Gastrocnemius medialis (tissue), 4 donors: ENCODE measurements at regions not wholly inside any gene's neighbourhood (a gene's known extent, or its start where the extent isn't known, plus 50 kb on each side); places are given as distances from the start of the nearest gene placed in this dataset.

ENCODE experiments used
- ATAC-seq, 2 donors: fragments of 150-250 bp; one replicate each; pipeline ENCODE4 v1.9.1; 2016
- DNase-seq, 2 donors: peaks; one replicate each; pipeline ENCODE4 v3.0.0-alpha.2; 2019
- H3K27ac ChIP-seq, 4 donors: fragments of 200-600 bp; sonication (generic); 1 replicate in 1 of 4; 2 replicates in 3 of 4; pipeline ENCODE4 v1.5.1; 2016 to 2018; ENCODE audit warnings: mild to moderate bottlenecking in 2 of 4, moderate library complexity in 1 of 4
- H3K27me3 ChIP-seq, 3 donors: fragments of 200-600 bp; sonication (generic) in 2 of 3; 1 replicate in 1 of 3; 2 replicates in 2 of 3; pipeline versions ENCODE4 v1.5.1 to v1.6.0; 2016 to 2019; ENCODE audit warnings: mild to moderate bottlenecking in 1 of 3, moderate library complexity in 1 of 3
- H3K36me3 ChIP-seq, 2 donors: fragments of 200-600 bp; sonication (generic) in 1 of 2; one replicate each; pipeline ENCODE4 v1.5.1; 2017 to 2018
- H3K4me1 ChIP-seq, 2 donors: fragments of 200-600 bp; sonication (generic) in 1 of 2; one replicate each; pipeline ENCODE4 v1.5.1; 2016 to 2017; ENCODE audit warnings: mild to moderate bottlenecking in 2 of 2
- H3K4me3 ChIP-seq, 4 donors: fragments of 200-600 bp; sonication (generic) in 3 of 4; 1 replicate in 1 of 4; 2 replicates in 3 of 4; pipeline ENCODE4 v1.5.1; 2016 to 2019; ENCODE audit warnings: mild to moderate bottlenecking in 2 of 4
- H3K9me3 ChIP-seq, 3 donors: fragments of 200-600 bp; sonication (generic) in 2 of 3; 1 replicate in 1 of 3; 2 replicates in 2 of 3; pipeline ENCODE4 v1.5.1; 2016 to 2019
- CTCF ChIP-seq, 5 experiments: fragments of 450-650 bp in 3 of 5; fragments of 200-600 bp in 2 of 5; sonication (generic) in 2 of 5; IDR thresholded peaks in 4 of 5; conservative IDR thresholded peaks in 1 of 5; 1 replicate in 4 of 5; 2 replicates in 1 of 5; pipeline ENCODE4 v1.5.1; 2016 to 2019; ENCODE audit warnings: antibody characterized with exemption in 5 of 5, mild to moderate bottlenecking in 3 of 5, moderate library complexity in 3 of 5
- POLR2A ChIP-seq, 2 donors: fragments of 450-650 bp; IDR thresholded peaks; one replicate each; pipeline ENCODE4 v1.6.1; 2017; ENCODE audit warnings: antibody characterized with exemption in 2 of 2, mild to moderate bottlenecking in 2 of 2, moderate library complexity in 2 of 2
- in situ Hi-C, 4 donors: fragments of 200-750 bp; cut with MboI; loops; one replicate each; pipeline versions ENCODE4 v1.15.0 to v1.8.0; 2017; ENCODE audit warnings: low sequenced_read_pairs in 4 of 4
- intact Hi-C: fragments of 100-400 bp; cut with DNase I; formaldehyde crosslinking; loops from one replicate; pipeline ENCODE4 v1.15.1; 2023; ENCODE audit warnings: low total_unique reads

GRCh38 chr12:86741531-86741930 lies 485.3 kb upstream of the MGAT4C start:
- TF ChIP-seq CTCF (IDR thresholded peaks at IDR 0.05 in 4 of 5, conservative IDR thresholded peaks at IDR 0.05 in 1 of 5) (no peak), POLR2A (IDR thresholded peaks at IDR 0.05) (no peak)
- no peak overlapping the region for H3K4me3 ChIP-seq
- DNase-seq (no peak), ATAC-seq (no peak)
- in situ Hi-C loops (no loop called here), intact Hi-C loops (no loop called here)
- H3K36me3 ChIP-seq, result no peaks in the 10 kb centered on the region
- no peaks in the 10 kb centered on the region for H3K9me3 ChIP-seq
- no peaks in the 10 kb centered on the region for H3K27me3 ChIP-seq
- H3K4me1 ChIP-seq, result no peaks in the 10 kb centered on the region
- no peak overlapping the region for H3K27ac ChIP-seq

DNA sequence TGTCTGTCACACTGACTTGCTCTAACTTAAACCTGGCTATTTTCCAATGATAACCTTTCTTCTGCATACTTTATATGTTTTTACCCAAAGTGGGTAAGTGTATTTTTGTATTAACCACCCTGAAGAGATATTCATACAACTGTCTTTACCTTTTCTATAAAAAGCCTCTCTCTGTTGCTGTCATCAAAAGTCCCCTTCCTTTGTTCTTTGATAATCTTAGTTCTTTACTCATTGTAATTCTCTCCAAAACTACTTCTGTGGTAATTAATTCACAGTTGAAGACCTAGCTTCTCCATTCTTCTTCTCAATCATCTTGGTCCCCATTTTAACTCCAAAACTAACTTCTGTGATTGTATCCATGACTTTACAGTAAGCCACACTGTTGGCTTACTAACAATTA lies 479.7 kb upstream of the MGAT4C start:
- intact Hi-C loops (no loop called here), in situ Hi-C loops (no loop called here)
- TF ChIP-seq CTCF (IDR thresholded peaks at IDR 0.05 in 4 of 5, conservative IDR thresholded peaks at IDR 0.05 in 1 of 5) (no peak), POLR2A (IDR thresholded peaks at IDR 0.05) (no peak)
- no peak overlapping the region for H3K4me3 ChIP-seq
- H3K27ac ChIP-seq, result no peak overlapping the region
- H3K27me3 ChIP-seq, result no peaks in the 10 kb centered on the region
- H3K4me1 ChIP-seq, result no peaks in the 10 kb centered on the region
- no peaks in the 10 kb centered on the region for H3K9me3 ChIP-seq
- ATAC-seq (no peak), DNase-seq (no peak)
- no peaks in the 10 kb centered on the region for H3K36me3 ChIP-seq

- DNase-seq (no peak), ATAC-seq (no peak)
- intact Hi-C loops, result no loop called here
- in situ Hi-C loops, result no loop called here
- no peak for TF ChIP-seq POLR2A (IDR thresholded peaks at IDR 0.05)
- no peak for TF ChIP-seq CTCF (IDR thresholded peaks at IDR 0.05 in 4 of 5, conservative IDR thresholded peaks at IDR 0.05 in 1 of 5)
- Histone ChIP-seq H3K4me1 (no peaks in the 10 kb centered on the region), H3K36me3 (no peaks in the 10 kb centered on the region), H3K4me3 (no peak overlapping the region), H3K27ac (no peak overlapping the region), H3K9me3 (no peaks in the 10 kb centered on the region), H3K27me3 (no peaks in the 10 kb centered on the region)
Observed at GRCh38 chr12:86735072-86735471, 478.9 kb upstream of the MGAT4C start.

DNA sequence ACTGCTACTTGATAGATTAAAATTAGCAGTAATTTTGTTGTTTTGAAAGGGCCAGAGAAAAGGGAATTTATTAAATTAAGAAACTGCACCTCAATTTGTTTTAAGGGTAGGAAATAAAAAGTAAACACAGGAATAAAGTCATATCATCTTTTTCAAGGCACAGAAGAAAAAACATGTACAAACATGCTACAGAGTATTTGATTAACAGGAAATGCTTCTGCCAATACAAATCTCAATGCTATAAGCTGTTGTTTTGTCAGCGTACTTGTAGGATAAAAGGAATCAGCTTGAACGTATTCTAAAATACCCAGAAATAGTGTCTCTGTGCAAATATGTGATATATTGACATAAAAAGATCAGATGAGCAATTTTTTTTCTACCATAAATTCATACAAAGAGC lies 474.0 kb upstream of the MGAT4C start:
- Histone ChIP-seq H3K27me3 (no peaks in the 10 kb centered on the region), H3K36me3 (no peaks in the 10 kb centered on the region), H3K4me3 (no peak overlapping the region), H3K4me1 (no peaks in the 10 kb centered on the region), H3K9me3 (no peaks in the 10 kb centered on the region), H3K27ac (no peak overlapping the region)
- no peak for TF ChIP-seq POLR2A (IDR thresholded peaks at IDR 0.05)
- TF ChIP-seq CTCF (IDR thresholded peaks at IDR 0.05 in 4 of 5, conservative IDR thresholded peaks at IDR 0.05 in 1 of 5), result no peak
- DNase-seq (no peak), ATAC-seq (no peak)
- in situ Hi-C loops, result no loop called here
- intact Hi-C loops, result no loop called here

- H3K27me3 ChIP-seq, result no peaks in the 10 kb centered on the region
- H3K36me3 ChIP-seq, result no peaks in the 10 kb centered on the region
- H3K4me1 ChIP-seq, result no peaks in the 10 kb centered on the region
- intact Hi-C loops (no loop called here), in situ Hi-C loops (no loop called here)
- no peaks in the 10 kb centered on the region for H3K9me3 ChIP-seq
- H3K27ac ChIP-seq, result no peak overlapping the region
- ATAC-seq (no peak), DNase-seq (no peak)
- no peak overlapping the region for H3K4me3 ChIP-seq
- TF ChIP-seq POLR2A (IDR thresholded peaks at IDR 0.05) (no peak), CTCF (IDR thresholded peaks at IDR 0.05 in 4 of 5, conservative IDR thresholded peaks at IDR 0.05 in 1 of 5) (no peak)
Observed at GRCh38 chr12:86729739-86730138, 473.5 kb upstream of the MGAT4C start.
